IMR-90 (cell line): ENCODE measurements at regions not wholly inside any gene's neighbourhood (a gene's known extent, or its start where the extent isn't known, plus 50 kb on each side); places are given as distances from the start of the nearest gene placed in this dataset.

Experiments
- ATAC-seq: fragments of 200-7000 bp; cut with Tn5 transposase; 2 replicates; pipeline ENCODE4 v1.9.1; 2020; ENCODE audit warnings: low read depth, mild to moderate bottlenecking, moderate library complexity
- BruUV-seq: library from RNA; stranded (reverse); fragments of 400-500 nt; replicated peaks from 2 replicates; lab custom pipeline; 2021; lab: Mats Ljungman, UMichigan
- CTCF ChIA-PET: fragments of 300-600 bp; formaldehyde crosslinking; extraction: SDS; loops from one replicate; lab custom pipeline; 2021; ENCODE audit warnings: antibody characterized with exemption; lab: Yijun Ruan, JAX
- POLR2A ChIA-PET: fragments of 300-600 bp; sonication (Branson Sonifier 250); formaldehyde crosslinking; loops from one replicate; lab custom pipeline; 2022; ENCODE audit warnings: antibody characterized with exemption; ENCODE audit not compliant: unreplicated experiment; lab: Charles Lee
- DNase-seq: peaks from one replicate; pipeline ENCODE4 v3.0.0; 2013
- H2AFZ ChIP-seq: replicated peaks from 2 replicates; pipeline ENCODE3; 2013; ENCODE audit warnings: low read length, mild to moderate bottlenecking; ENCODE audit not compliant: poor library complexity
- H2AK5ac ChIP-seq: 2 replicates; pipeline ENCODE4 v1.6.1; 2013; ENCODE audit warnings: low read depth, low read length, inconsistent platforms
- H2AK9ac ChIP-seq: replicated peaks from 2 replicates; pipeline ENCODE3; 2013; ENCODE audit warnings: mild to moderate bottlenecking, low read depth, low read length, moderate library complexity; ENCODE audit not compliant: poor library complexity
- H2BK120ac ChIP-seq: 2 replicates; pipeline ENCODE4 v1.6.1; 2013; ENCODE audit warnings: low read depth, low read length, inconsistent platforms
- H2BK15ac ChIP-seq: 3 replicates; pipeline ENCODE4 v1.6.1; 2013; ENCODE audit warnings: low read depth, low read length, inconsistent platforms
- H2BK20ac ChIP-seq: 2 replicates; pipeline ENCODE4 v1.6.1; 2013; ENCODE audit warnings: low read depth, mild to moderate bottlenecking, inconsistent platforms, low read length, moderate library complexity
- H2BK5ac ChIP-seq: 2 replicates; pipeline ENCODE4 v1.6.1; 2013; ENCODE audit warnings: mild to moderate bottlenecking, low read depth, low read length, inconsistent platforms; ENCODE audit not compliant: poor library complexity, severe bottlenecking
- H3K14ac ChIP-seq: replicated peaks from 2 replicates; pipeline ENCODE4 v1.6.1; 2013; ENCODE audit warnings: low read depth, low read length, inconsistent platforms
- H3K18ac ChIP-seq: 2 replicates; pipeline ENCODE4 v1.6.1; 2013; ENCODE audit warnings: low read depth, low read length, control low read depth
- H3K23ac ChIP-seq: 2 replicates; pipeline ENCODE4 v1.6.1; 2013; ENCODE audit warnings: low read depth, low read length, inconsistent platforms
- H3K27ac ChIP-seq: 2 replicates; pipeline ENCODE4 v1.5.1; 2013; ENCODE audit warnings: mild to moderate bottlenecking, control low read depth, low read length; ENCODE audit not compliant: insufficient read depth
- H3K27me3 ChIP-seq: 2 replicates; pipeline ENCODE4 v1.6.1; 2013; ENCODE audit warnings: low read length; ENCODE audit not compliant: control insufficient read depth, insufficient read depth
- H3K36me3 ChIP-seq: 2 replicates; pipeline ENCODE4 v1.6.1; 2013; ENCODE audit warnings: low read length, mixed read lengths; ENCODE audit not compliant: control insufficient read depth, insufficient read depth
- H3K4ac ChIP-seq: 2 replicates; pipeline ENCODE4 v1.6.1; 2013; ENCODE audit warnings: low read depth, low read length, inconsistent platforms
- H3K4me1 ChIP-seq: 2 replicates; pipeline ENCODE4 v1.6.1; 2013; ENCODE audit warnings: low read length, mixed read lengths; ENCODE audit not compliant: control insufficient read depth, insufficient read depth
- H3K4me2 ChIP-seq: 2 replicates; pipeline ENCODE4 v1.6.1; 2013; ENCODE audit warnings: low read depth, mild to moderate bottlenecking, control low read depth, low read length, moderate library complexity
- H3K4me3 ChIP-seq: 2 replicates; pipeline ENCODE4 v1.5.1; 2013; ENCODE audit warnings: low read depth, mild to moderate bottlenecking, control low read depth, low read length, moderate library complexity; ENCODE audit not compliant: insufficient read depth
- H3K56ac ChIP-seq: 2 replicates; pipeline ENCODE4 v1.6.1; 2013; ENCODE audit warnings: low read length, inconsistent platforms; ENCODE audit not compliant: insufficient read depth; ENCODE audit errors: extremely low read depth
- H3K79me1 ChIP-seq, 2 experiments: 2 replicates each; pipeline ENCODE4 v1.6.1; 2013; ENCODE audit warnings: low read length in 2 of 2, inconsistent platforms in 1 of 2, low read depth in 1 of 2
- H3K9ac ChIP-seq: 2 replicates; pipeline ENCODE4 v1.6.1; 2013; ENCODE audit warnings: low read depth, low read length, control low read depth
- H3K9me1 ChIP-seq: 2 replicates; pipeline ENCODE4 v1.6.1; 2013; ENCODE audit warnings: low read length, inconsistent platforms; ENCODE audit not compliant: insufficient read depth
- H3K9me3 ChIP-seq: 2 replicates; pipeline ENCODE4 v1.6.1; 2013; ENCODE audit warnings: low read length; ENCODE audit not compliant: control insufficient read depth, insufficient read depth
- H4K20me1 ChIP-seq: 2 replicates; pipeline ENCODE4 v1.6.1; 2013; ENCODE audit warnings: low read length, inconsistent platforms; ENCODE audit not compliant: insufficient read depth
- H4K5ac ChIP-seq: 2 replicates; pipeline ENCODE4 v1.6.1; 2013; ENCODE audit warnings: mild to moderate bottlenecking, low read depth, low read length, control low read depth
- H4K8ac ChIP-seq, 2 experiments: 2 replicates each; pipeline ENCODE4 v1.6.1; 2013; ENCODE audit warnings: low read depth in 2 of 2, low read length in 2 of 2, control low read depth in 1 of 2, inconsistent platforms in 1 of 2
- H4K91ac ChIP-seq: 2 replicates; pipeline ENCODE4 v1.6.1; 2013; ENCODE audit warnings: low read depth, low read length, inconsistent platforms; ENCODE audit not compliant: insufficient read depth
- BHLHE40 ChIP-seq: fragments of 150-350 bp; IDR thresholded peaks from 2 replicates; pipeline ENCODE4 v1.6.1; 2016; ENCODE audit warnings: mild to moderate bottlenecking, low read depth, low read length
- CEBPB ChIP-seq: IDR thresholded peaks from 2 replicates; pipeline ENCODE4 v1.6.1; 2012; ENCODE audit warnings: low read depth, low read length, improper control_type of control experiment
- CHD1 ChIP-seq: IDR thresholded peaks from 2 replicates; pipeline ENCODE4 v1.6.1; 2012; ENCODE audit warnings: low read depth, low read length, improper control_type of control experiment
- CTCF ChIP-seq: conservative IDR thresholded peaks from 2 replicates; pipeline ENCODE4 v1.5.1; 2012; ENCODE audit warnings: mild to moderate bottlenecking, low read depth, low read length, improper control_type of control experiment
- ELK1 ChIP-seq: fragments of 150-350 bp; IDR thresholded peaks from 2 replicates; pipeline ENCODE4 v1.6.1; 2016; ENCODE audit warnings: low read depth, mild to moderate bottlenecking, low read length, moderate library complexity, borderline replicate concordance
- FOS ChIP-seq: fragments of 150-350 bp; IDR thresholded peaks from 2 replicates; pipeline ENCODE4 v1.6.1; 2016; ENCODE audit warnings: low read depth, low read length
- MAFK ChIP-seq: IDR thresholded peaks from 2 replicates; pipeline ENCODE4 v1.6.1; 2012; ENCODE audit warnings: low read depth, low read length, improper control_type of control experiment
- MAZ ChIP-seq: IDR thresholded peaks from 2 replicates; pipeline ENCODE4 v1.6.1; 2012; ENCODE audit warnings: low read depth, mild to moderate bottlenecking, low read length, improper control_type of control experiment, moderate library complexity, borderline replicate concordance
- MXI1 ChIP-seq: IDR thresholded peaks from 2 replicates; pipeline ENCODE4 v1.6.1; 2012; ENCODE audit warnings: low read depth, mild to moderate bottlenecking, low read length, moderate library complexity, borderline replicate concordance
- NFE2L2 ChIP-seq: fragments of 150-350 bp; IDR thresholded peaks from 2 replicates; pipeline ENCODE4 v1.6.1; 2016; ENCODE audit warnings: low read depth, mild to moderate bottlenecking, low read length
- POLR2A ChIP-seq: IDR thresholded peaks from 2 replicates; pipeline ENCODE4 v1.6.1; 2012; ENCODE audit warnings: mild to moderate bottlenecking, low read depth, low read length
- RAD21 ChIP-seq: IDR thresholded peaks from 2 replicates; pipeline ENCODE4 v1.6.1; 2012; ENCODE audit warnings: low read length, improper control_type of control experiment
- RCOR1 ChIP-seq: IDR thresholded peaks from 2 replicates; pipeline ENCODE4 v1.6.1; 2012; ENCODE audit warnings: mild to moderate bottlenecking, low read length, improper control_type of control experiment; ENCODE audit not compliant: insufficient replicate concordance
- RFX5 ChIP-seq: IDR thresholded peaks from 2 replicates; pipeline ENCODE4 v1.8.0; 2012; ENCODE audit warnings: low read depth, mild to moderate bottlenecking, low read length, moderate library complexity
- SMC3 ChIP-seq: fragments of 150-350 bp; IDR thresholded peaks from 2 replicates; pipeline ENCODE4 v1.6.1; 2016; ENCODE audit warnings: low read depth, mild to moderate bottlenecking, antibody characterized with exemption, low read length, moderate library complexity
- WGBS, 2 experiments: methylation state at CpG; one replicate each; pipeline versions ENCODE4 v1.1.5 to v1.1.7; 2013; ENCODE audit warnings: missing lambda C conversion rate in 2 of 2; ENCODE audit not compliant: insufficient read length in 1 of 2; ENCODE audit errors: extremely low coverage in 2 of 2; 5-methylcytosine and 5-hydroxymethylcytosine counted together
- dilution Hi-C: fragments of 300-500 bp; cut with HindIII; formaldehyde crosslinking; loops from one replicate; pipeline ENCODE4 v1.14.3; 2018; ENCODE audit warnings: low sequenced_read_pairs; ENCODE audit not compliant: unreplicated experiment
- in situ Hi-C: fragments of 300-500 bp; cut with MboI; formaldehyde crosslinking; loops from 3 replicates; pipeline ENCODE4 v1.14.3; 2019; ENCODE audit warnings: low sequenced_read_pairs, inconsistent platforms, mixed read lengths
- intact Hi-C: fragments of 100-400 bp; cut with micrococcal nuclease; formaldehyde crosslinking; loops from 2 replicates; pipeline ENCODE4 v1.10.0; 2022
- TF ChIP-seq, protein P1 (sequence below): fragments of 150-350 bp; IDR thresholded peaks from 2 replicates; pipeline ENCODE4 v1.6.1; 2017; ENCODE audit warnings: mild to moderate bottlenecking, antibody characterized with exemption, low read length, low read depth

GRCh38 chr2:6052649-6053048 is 360.5 kb downstream of the SOX11 start:
- H2AK9ac ChIP-seq: no peak overlapping the region
- ATAC-seq: no peak
- no peaks in the 10 kb centered on the region for H3K9me1 ChIP-seq
- no peak overlapping the region for H2BK20ac ChIP-seq
- BruUV-seq: no TSS peak
- in situ Hi-C loops (no loop called here), intact Hi-C loops (no loop called here), dilution Hi-C loops (no loop called here)
- POLR2A ChIA-PET: no interaction called here
- H3K36me3 ChIP-seq: no peaks in the 10 kb centered on the region
- no peak for DNase-seq
- H4K91ac ChIP-seq: no peak overlapping the region
- no peak overlapping the region for H3K27ac ChIP-seq
- no peak overlapping the region for H3K4me3 ChIP-seq
- no peak overlapping the region for H3K4me2 ChIP-seq
- no peaks in the 10 kb centered on the region for H4K20me1 ChIP-seq
- H3K9me3 ChIP-seq: peaks cover 2% of the 10 kb centered on the region; the same call in 1 of the 2 replicates
- H4K5ac ChIP-seq: no peak overlapping the region
- H3K18ac ChIP-seq: no peak overlapping the region
- H3K79me1 ChIP-seq: no peaks in the 10 kb centered on the region
- no peak overlapping the region for H2AK5ac ChIP-seq
- H3K27me3 ChIP-seq: no peaks in the 10 kb centered on the region
- H4K8ac ChIP-seq: no peak overlapping the region
- H2BK15ac ChIP-seq: no peak overlapping the region
- CTCF ChIA-PET: no interaction called here
- H3K56ac ChIP-seq: no peak overlapping the region
- no peak overlapping the region for H3K9ac ChIP-seq
- H3K4ac ChIP-seq: no peak overlapping the region
- WGBS, 2 experiments: 40% methylated on average over 2 of the region's 8 CpGs; no CpG with 5 or more reads in 1 of the 2 experiments
- no peak overlapping the region for H2BK120ac ChIP-seq
- H3K4me1 ChIP-seq: no peaks in the 10 kb centered on the region
- no peak overlapping the region for H3K23ac ChIP-seq
- no peak overlapping the region for H2BK5ac ChIP-seq
- TF ChIP-seq SMC3 (no peak), FOS (no peak), RFX5 (no peak), CHD1 (no peak), MXI1 (no peak), MAFK (no peak), BHLHE40 (no peak), RCOR1 (no peak), ELK1 (no peak), RAD21 (no peak), CEBPB (no peak), CTCF (no peak), MAZ (no peak), POLR2A (no peak), NFE2L2 (no peak)
- TF ChIP-seq, protein P1, sequence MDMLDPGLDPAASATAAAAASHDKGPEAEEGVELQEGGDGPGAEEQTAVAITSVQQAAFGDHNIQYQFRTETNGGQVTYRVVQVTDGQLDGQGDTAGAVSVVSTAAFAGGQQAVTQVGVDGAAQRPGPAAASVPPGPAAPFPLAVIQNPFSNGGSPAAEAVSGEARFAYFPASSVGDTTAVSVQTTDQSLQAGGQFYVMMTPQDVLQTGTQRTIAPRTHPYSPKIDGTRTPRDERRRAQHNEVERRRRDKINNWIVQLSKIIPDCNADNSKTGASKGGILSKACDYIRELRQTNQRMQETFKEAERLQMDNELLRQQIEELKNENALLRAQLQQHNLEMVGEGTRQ: no peak
- no peak overlapping the region for H3K14ac ChIP-seq
- no peak overlapping the region for H2AFZ ChIP-seq
